ENCODE measurements at regions not wholly inside any gene's neighbourhood (a gene's known extent, or its start where the extent isn't known, plus 50 kb on each side); places are given as distances from the start of the nearest gene placed in this dataset.

- DNase-seq (ENCODE audit: extremely low spot score in 2 of 2): no peak
- H3K27me3 ChIP-seq: no peaks in the 10 kb centered on the region
- no peak overlapping the region for H3K27ac ChIP-seq
- no peaks in the 10 kb centered on the region for H3K36me3 ChIP-seq
- H3K9me3 ChIP-seq: no peaks in the 10 kb centered on the region
- H3K4me1 ChIP-seq: no peaks in the 10 kb centered on the region
- intact Hi-C loops (cut with DNase I): no loop called here
- TF ChIP-seq POLR2A (IDR thresholded peaks at IDR 0.05) (no peak), CTCF (IDR thresholded peaks at IDR 0.05) (no peak), POLR2AphosphoS5 (IDR thresholded peaks at IDR 0.05; ENCODE audit: insufficient read depth in 1 of 2, low read depth in 1 of 2) (no peak)
- H3K4me3 ChIP-seq: no peak overlapping the region
Observed at GRCh38 chr7:109318136-109318535, 748.5 kb downstream of the DNAJB9 start.

GRCh38 chr7:109322833-109323232, 753.2 kb downstream of the DNAJB9 start:
- TF ChIP-seq POLR2A (IDR thresholded peaks at IDR 0.05) (no peak), CTCF (IDR thresholded peaks at IDR 0.05) (no peak), POLR2AphosphoS5 (IDR thresholded peaks at IDR 0.05; ENCODE audit: insufficient read depth in 1 of 2, low read depth in 1 of 2) (no peak)
- H3K9me3 ChIP-seq: no peaks in the 10 kb centered on the region
- no peak overlapping the region for H3K4me3 ChIP-seq
- no peak for DNase-seq (ENCODE audit: extremely low spot score in 2 of 2)
- H3K4me1 ChIP-seq: no peaks in the 10 kb centered on the region
- H3K36me3 ChIP-seq: no peaks in the 10 kb centered on the region
- H3K27me3 ChIP-seq: no peaks in the 10 kb centered on the region
- H3K27ac ChIP-seq: no peak overlapping the region
- intact Hi-C loops (cut with DNase I): no loop called here

- no peak overlapping the region for H3K4me3 ChIP-seq
- H3K27ac ChIP-seq: no peak overlapping the region
- no peaks in the 10 kb centered on the region for H3K36me3 ChIP-seq
- no peaks in the 10 kb centered on the region for H3K27me3 ChIP-seq
- intact Hi-C loops (cut with DNase I): no loop called here
- no peaks in the 10 kb centered on the region for H3K9me3 ChIP-seq
- DNase-seq (ENCODE audit: extremely low spot score in 2 of 2): no peak
- H3K4me1 ChIP-seq: no peaks in the 10 kb centered on the region
- TF ChIP-seq CTCF (IDR thresholded peaks at IDR 0.05): no peak
Observed at GRCh38 chr7:109331423-109331822, 761.7 kb downstream of the DNAJB9 start.

GRCh38 chr7:109335951-109336350, 766.3 kb downstream of the DNAJB9 start:
- no peaks in the 10 kb centered on the region for H3K36me3 ChIP-seq
- no peaks in the 10 kb centered on the region for H3K4me1 ChIP-seq
- H3K27me3 ChIP-seq: no peaks in the 10 kb centered on the region
- no peak for TF ChIP-seq POLR2A (IDR thresholded peaks at IDR 0.05)
- no peak for TF ChIP-seq CTCF (IDR thresholded peaks at IDR 0.05)
- no peak for TF ChIP-seq POLR2AphosphoS5 (IDR thresholded peaks at IDR 0.05; ENCODE audit: insufficient read depth in 1 of 2, low read depth in 1 of 2)
- intact Hi-C loops (cut with DNase I): no loop called here
- no peaks in the 10 kb centered on the region for H3K9me3 ChIP-seq
- no peak overlapping the region for H3K27ac ChIP-seq
- no peak for DNase-seq (ENCODE audit: extremely low spot score in 2 of 2)
- H3K4me3 ChIP-seq: no peak overlapping the region

- Histone ChIP-seq H3K27me3 (no peaks in the 10 kb centered on the region), H3K4me1 (no peaks in the 10 kb centered on the region), H3K4me3 (no peak overlapping the region), H3K9me3 (no peaks in the 10 kb centered on the region), H3K36me3 (no peaks in the 10 kb centered on the region), H3K27ac (no peak overlapping the region)
- no peak for TF ChIP-seq POLR2AphosphoS5 (IDR thresholded peaks at IDR 0.05; ENCODE audit: insufficient read depth in 1 of 2, low read depth in 1 of 2)
- TF ChIP-seq POLR2A (IDR thresholded peaks at IDR 0.05): no peak
- no peak for TF ChIP-seq CTCF (IDR thresholded peaks at IDR 0.05)
- intact Hi-C loops (cut with DNase I): no loop called here
- DNase-seq (ENCODE audit: extremely low spot score in 2 of 2): no peak
Observed at GRCh38 chr7:109336531-109336930, 766.9 kb downstream of the DNAJB9 start.
